ENCODE measurements at regions not wholly inside any gene's neighbourhood (a gene's known extent, or its start where the extent isn't known, plus 50 kb on each side); places are given as distances from the start of the nearest gene placed in this dataset.

DNA sequence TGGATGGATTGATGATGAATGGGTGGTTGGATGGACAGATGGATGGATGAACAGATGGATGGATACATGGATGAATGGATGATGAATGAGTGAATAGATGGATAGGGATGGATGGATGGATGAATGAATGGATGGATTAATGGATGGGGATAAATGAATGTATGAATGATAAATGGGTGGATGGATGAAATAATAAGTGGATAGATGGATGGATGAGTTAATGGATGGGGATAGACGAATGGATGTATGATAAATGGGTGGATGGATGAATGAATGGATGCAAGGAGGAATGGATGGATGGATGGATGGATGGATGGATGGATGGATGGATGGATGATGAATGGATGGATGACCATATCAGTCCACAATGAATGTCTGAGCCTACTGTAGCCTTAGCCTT is 381.9 kb downstream of the SETD4 start:
- no peak for TF ChIP-seq POLR2A (IDR thresholded peaks at IDR 0.05)
- TF ChIP-seq, protein P1, sequence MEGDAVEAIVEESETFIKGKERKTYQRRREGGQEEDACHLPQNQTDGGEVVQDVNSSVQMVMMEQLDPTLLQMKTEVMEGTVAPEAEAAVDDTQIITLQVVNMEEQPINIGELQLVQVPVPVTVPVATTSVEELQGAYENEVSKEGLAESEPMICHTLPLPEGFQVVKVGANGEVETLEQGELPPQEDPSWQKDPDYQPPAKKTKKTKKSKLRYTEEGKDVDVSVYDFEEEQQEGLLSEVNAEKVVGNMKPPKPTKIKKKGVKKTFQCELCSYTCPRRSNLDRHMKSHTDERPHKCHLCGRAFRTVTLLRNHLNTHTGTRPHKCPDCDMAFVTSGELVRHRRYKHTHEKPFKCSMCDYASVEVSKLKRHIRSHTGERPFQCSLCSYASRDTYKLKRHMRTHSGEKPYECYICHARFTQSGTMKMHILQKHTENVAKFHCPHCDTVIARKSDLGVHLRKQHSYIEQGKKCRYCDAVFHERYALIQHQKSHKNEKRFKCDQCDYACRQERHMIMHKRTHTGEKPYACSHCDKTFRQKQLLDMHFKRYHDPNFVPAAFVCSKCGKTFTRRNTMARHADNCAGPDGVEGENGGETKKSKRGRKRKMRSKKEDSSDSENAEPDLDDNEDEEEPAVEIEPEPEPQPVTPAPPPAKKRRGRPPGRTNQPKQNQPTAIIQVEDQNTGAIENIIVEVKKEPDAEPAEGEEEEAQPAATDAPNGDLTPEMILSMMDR (IDR thresholded peaks at IDR 0.05) = no peak
- WGBS, 4 donors = 64 to 78% (median 75%) methylated on average over 1 of the region's 1 CpG
- H3K4me1 ChIP-seq = peaks cover 0 to 2% (median 0%) of the 10 kb centered on the region in 12 donors
- no peaks in the 10 kb centered on the region for H3K9me3 ChIP-seq
- H3K27ac ChIP-seq = no peak overlapping the region
- H3K4me3 ChIP-seq = no peak overlapping the region
- ATAC-seq = no peak
- H3K27me3 ChIP-seq = peaks cover 0 to 8% (median 0%) of the 10 kb centered on the region in 9 donors
- intact Hi-C loops (cut with DNase I) = no loop called here
- H3K36me3 ChIP-seq = no peaks in the 10 kb centered on the region
- no peak for DNase-seq

DNA sequence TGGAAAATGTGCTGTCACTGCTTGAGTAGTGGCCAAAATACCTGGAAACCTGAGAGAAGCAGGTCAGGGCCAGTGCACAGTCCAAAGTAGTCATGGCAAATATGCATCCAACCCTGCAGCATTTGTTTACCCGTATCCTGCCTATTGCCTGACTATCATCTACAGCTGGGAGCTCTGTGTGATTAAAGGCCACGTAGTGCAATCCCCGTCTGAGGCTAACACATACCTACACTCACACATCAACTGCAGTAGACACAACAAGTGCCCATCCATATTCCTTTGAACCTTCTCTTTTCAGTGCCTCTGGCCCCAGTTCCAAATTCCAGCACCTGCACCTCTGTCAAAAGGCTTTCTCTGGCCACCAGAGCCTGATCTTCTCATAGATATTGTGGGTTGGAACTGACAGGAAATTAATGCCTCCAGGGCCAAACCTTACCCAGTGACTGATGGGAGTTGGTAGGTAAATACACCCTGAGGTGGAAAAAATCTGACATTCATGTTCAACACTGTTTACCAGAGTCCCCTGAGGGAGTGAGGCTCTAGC is 383.0 kb downstream of the SETD4 start:
- Histone ChIP-seq H3K4me3 (no peak overlapping the region), H3K4me1 (no peaks in the 10 kb centered on the region), H3K36me3 (no peaks in the 10 kb centered on the region), H3K27ac (no peak overlapping the region), H3K9me3 (no peaks in the 10 kb centered on the region), H3K27me3 (peaks cover 0 to 8% (median 0%) of the 10 kb centered on the region in 9 donors)
- no peak for DNase-seq
- TF ChIP-seq POLR2A (IDR thresholded peaks at IDR 0.05) = no peak
- TF ChIP-seq, protein P1 (IDR thresholded peaks at IDR 0.05) = no peak
- ATAC-seq = no peak
- intact Hi-C loops (cut with DNase I) = no loop called here
- WGBS, 4 donors = 88 to 94% (median 89%) methylated on average over 3 of the region's 3 CpGs

DNA sequence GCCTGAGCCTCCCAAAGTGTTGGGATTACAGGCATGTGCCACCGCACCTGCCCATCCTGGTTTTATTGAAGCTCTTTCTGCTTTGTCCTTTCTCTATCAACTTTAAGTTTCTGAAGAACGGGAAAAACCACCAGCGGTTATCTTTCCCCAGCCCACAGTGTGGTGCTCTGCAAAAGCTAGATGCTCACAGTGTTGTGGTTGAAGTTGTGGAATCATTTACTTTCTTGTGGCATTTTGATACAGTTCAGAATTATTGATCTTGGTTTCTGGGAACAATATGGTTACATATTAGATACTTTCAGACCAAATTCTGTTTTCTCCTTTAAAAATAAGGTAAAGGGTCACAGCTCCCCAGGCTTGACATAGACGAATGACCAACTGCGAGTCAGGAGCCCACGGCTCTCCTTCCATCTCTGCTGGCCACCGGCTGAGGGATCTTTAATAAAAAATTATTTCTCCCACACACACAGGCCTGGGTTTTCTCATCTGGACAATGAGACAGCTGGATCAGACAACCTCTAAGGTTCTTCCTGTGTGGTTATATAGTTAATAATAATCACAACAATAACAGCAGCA is 385.3 kb downstream of the SETD4 start:
- no peak for TF ChIP-seq POLR2A (IDR thresholded peaks at IDR 0.05)
- TF ChIP-seq, protein P1 (IDR thresholded peaks at IDR 0.05) = no peak
- H3K4me3 ChIP-seq = no peak overlapping the region
- WGBS, 4 donors = 66 to 76% (median 72%) methylated on average over 7 of the region's 7 CpGs
- H3K27ac ChIP-seq = no peak overlapping the region
- ATAC-seq (no peak), DNase-seq (no peak)
- H3K36me3 ChIP-seq = no peaks in the 10 kb centered on the region
- H3K9me3 ChIP-seq = no peaks in the 10 kb centered on the region
- peaks cover 0 to 3% (median 0%) of the 10 kb centered on the region in 9 donors for H3K27me3 ChIP-seq
- intact Hi-C loops (cut with DNase I) = no loop called here
- no peaks in the 10 kb centered on the region for H3K4me1 ChIP-seq

- Histone ChIP-seq H3K36me3 (no peaks in the 10 kb centered on the region), H3K27ac (no peak overlapping the region), H3K9me3 (no peaks in the 10 kb centered on the region), H3K4me3 (no peak overlapping the region), H3K4me1 (no peaks in the 10 kb centered on the region), H3K27me3 (peaks cover 0 to 3% (median 0%) of the 10 kb centered on the region in 9 donors)
- intact Hi-C loops (cut with DNase I) = no loop called here
- TF ChIP-seq POLR2A (IDR thresholded peaks at IDR 0.05) = no peak
- TF ChIP-seq, protein P1 (IDR thresholded peaks at IDR 0.05) = no peak
- no peak for DNase-seq
- no peak for ATAC-seq
- 74 to 82% (median 77%) methylated on average over 13 of the region's 13 CpGs for WGBS, 4 donors
These were observed 386.1 kb downstream of the SETD4 start for GRCh38 chr21:35674091-35674671.

Data from heart left ventricle (tissue), 16 donors.